ENCODE measurements at regions not wholly inside any gene's neighbourhood (a gene's known extent, or its start where the extent isn't known, plus 50 kb on each side); places are given as distances from the start of the nearest gene placed in this dataset.

GRCh38 chr10:111745982-111746381 is 437.6 kb downstream of the GPAM start:
- DNase-seq (ENCODE audit: low spot score), result no peak

DNA sequence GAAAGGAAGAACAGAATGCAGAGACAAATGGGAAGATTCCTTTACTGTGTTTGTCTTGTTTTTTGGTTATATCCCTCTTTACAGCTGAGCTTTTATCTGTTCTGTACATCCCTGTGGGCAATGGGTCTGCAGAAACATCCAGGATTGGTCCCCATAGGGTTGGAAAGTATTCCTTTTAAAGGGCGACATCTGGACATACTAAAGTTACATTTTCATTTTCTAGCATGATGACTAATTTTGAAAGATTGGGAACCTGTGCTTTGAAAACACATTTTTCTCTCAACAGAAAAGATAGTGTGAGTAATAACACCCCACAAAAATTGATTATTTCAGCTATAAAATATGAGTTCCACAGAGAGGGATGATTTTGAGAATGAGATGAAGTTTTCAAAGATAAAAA is 435.8 kb downstream of the GPAM start:
- no peak for DNase-seq (ENCODE audit: low spot score)

- no peak for DNase-seq (ENCODE audit: low spot score)
Observed at GRCh38 chr10:111748184-111748583, 435.4 kb downstream of the GPAM start.

- DNase-seq (ENCODE audit: low spot score), result no peak
Observed at GRCh38 chr10:111750165-111750849, 433.3 kb downstream of the GPAM start.

DNA sequence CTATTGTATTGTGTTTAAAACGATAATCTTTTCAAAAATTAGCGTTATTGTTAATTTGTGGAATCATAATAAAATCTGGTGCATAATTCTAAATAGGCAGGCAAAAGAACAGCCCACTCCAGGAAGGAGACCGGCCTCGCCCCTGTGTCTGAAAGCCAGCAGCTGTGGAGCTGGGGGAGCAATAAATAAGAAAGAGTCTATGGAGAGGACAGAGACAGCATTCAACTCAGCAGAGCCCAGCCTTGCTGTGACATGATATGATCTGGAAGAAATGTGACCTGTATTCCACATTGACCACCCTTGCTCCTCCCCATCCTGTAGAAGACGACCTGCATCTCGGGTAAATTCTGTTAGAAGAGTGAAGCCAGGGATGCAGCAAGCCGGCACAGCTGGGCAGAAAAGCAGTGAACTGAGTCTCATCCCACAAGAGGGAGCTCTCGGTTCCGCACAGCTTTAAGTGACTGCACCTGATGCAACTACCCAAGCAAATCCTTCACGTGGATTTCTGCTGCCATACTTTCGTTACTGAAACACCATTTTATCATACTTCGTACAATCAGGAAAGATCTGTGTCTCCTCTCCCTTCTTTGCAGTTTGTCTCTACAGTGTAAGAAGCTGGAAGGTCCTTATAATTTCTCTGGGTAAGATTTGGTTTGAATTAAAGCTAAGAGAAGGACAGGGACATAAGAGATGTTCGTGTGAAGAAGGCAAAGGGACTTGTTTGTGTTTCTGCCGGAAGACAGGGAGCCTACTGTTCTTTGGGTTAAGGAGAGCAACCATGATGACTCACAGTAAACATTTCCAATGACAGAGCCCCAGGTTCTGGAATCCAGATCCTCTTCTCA is 427.1 kb downstream of the GPAM start:
- no peak for DNase-seq (ENCODE audit: low spot score)

DNA sequence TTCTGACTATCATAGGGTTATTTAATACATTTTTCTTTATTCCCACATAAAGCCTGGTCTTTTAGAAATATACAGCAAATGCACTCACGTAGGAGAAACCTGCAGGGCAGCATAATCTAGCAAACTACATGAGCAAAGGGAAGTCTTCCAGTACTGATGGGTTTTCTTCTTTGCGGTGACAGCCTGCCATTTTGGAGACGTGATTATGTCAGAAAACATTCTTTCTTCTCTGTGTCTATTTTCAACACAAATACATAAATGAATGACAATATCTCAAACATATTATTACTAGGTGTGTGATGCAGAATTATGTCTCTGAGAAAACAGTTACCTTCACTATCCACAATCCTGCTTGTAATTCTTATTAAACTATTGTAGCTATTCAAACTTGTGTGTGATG is 425.0 kb downstream of the GPAM start:
- no peak for DNase-seq (ENCODE audit: low spot score)

- no peak for DNase-seq (ENCODE audit: low spot score)
Observed at GRCh38 chr10:111762114-111762513, 421.5 kb downstream of the GPAM start.

DNA sequence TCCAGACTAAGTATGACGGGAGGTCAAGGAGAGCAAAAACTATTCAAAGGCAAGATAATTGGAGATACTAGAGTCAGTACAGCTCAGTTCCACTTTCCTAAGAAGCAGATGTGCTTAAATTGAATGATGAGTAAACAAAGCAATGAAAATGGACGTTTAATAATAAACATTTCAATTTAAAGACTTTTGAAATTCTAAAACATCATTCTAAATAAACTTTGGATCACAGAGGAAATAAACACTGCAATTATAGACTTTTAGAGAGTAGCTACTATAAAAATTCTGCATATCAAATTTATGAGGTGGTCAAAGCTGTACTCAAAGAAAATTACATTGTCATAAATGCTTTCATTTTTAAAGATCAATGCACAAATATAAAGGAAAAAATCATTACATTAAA is 418.3 kb downstream of the GPAM start:
- no peak for DNase-seq (ENCODE audit: low spot score)

- DNase-seq (ENCODE audit: low spot score), result no peak
Observed at GRCh38 chr10:111766464-111766863, 417.1 kb downstream of the GPAM start.

- no peak for DNase-seq (ENCODE audit: low spot score)
Observed at GRCh38 chr10:111767661-111768060, 415.9 kb downstream of the GPAM start.

DNA sequence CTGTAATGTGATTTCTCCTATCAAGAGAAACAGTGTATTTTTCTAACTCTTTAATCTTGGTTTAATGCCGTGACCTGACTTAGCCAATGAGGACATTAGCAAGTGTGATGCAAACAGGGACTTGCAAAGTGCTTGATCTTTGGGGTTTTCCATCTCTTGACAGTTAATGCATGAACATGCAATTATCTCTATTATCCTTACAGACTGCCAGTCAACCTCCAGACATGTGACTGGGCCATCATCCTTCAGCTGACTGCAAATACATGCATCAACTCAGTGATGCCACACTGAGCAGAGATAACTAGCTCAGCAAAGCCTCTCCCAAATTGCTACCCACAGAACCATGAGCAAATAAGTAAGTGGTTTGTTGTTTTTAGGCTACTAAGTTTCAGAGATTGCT is 409.6 kb downstream of the GPAM start:
- no peak for DNase-seq (ENCODE audit: low spot score)

DNA sequence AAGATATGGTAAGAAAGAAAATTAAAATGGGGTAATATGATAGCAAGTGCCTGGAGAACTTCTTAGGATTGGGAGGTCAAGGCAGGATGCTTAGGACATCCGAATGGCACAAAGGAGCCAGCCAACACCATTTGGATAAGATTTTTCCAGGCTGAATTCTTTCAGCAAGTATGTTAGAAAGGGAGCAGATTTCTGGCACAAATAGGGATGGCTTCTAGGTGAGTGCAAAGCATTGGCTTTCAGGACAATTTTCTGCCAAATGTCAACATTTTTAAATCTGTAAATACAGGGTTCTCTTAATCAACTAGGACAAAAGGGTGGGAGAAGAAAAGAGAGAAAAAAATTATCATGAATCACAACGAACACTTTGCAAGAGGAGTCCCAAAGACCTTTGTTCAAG is 409.1 kb downstream of the GPAM start:
- no peak for DNase-seq (ENCODE audit: low spot score)

DNA sequence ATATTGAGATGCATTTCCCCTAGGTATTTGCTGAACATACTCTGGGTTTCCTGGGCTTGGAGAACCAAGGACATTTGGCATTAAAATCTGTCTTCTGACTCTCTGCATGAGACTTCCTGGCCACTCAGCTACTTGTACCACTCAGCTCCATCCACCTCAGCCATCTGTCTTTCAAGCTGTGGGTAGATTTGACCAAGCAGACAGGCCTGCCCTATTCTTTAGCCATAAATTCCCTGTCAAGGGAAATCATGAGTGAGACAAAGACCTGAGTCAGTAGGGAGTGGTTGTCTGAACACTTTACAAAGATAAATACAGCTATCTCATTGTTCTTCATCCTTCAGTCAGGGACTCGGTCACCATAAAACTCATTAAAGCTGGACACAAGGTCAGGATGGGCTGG is 399.1 kb downstream of the GPAM start:
- no peak for DNase-seq (ENCODE audit: low spot score)

DNA sequence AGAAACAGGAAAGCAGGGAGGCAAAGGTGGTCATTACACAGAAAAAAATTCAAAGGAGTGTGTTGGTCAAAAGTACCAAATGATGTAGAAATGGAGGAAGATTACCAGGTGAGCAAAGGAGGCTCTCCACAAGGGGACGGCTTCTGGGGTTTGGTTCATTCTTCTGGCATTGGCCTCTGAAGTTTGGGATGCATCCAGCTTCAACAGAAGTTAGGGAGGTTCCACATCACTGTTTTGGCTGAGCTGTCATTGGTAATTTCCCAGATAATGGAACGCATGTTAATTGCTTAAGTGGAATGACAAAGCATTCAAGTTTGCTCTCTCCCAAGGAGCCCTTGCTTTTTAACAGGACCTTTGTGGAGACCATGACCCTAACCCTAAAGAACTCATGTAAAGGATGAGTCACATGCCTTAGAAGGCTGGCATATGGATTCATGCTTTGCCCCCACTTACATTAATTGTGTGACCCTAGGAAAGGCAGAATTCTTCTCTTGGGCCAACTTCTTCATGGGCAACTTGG is 398.6 kb downstream of the GPAM start:
- DNase-seq (ENCODE audit: low spot score), result no peak

GRCh38 chr10:111785921-111786320 is 397.6 kb downstream of the GPAM start:
- no peak for DNase-seq (ENCODE audit: low spot score)

DNA sequence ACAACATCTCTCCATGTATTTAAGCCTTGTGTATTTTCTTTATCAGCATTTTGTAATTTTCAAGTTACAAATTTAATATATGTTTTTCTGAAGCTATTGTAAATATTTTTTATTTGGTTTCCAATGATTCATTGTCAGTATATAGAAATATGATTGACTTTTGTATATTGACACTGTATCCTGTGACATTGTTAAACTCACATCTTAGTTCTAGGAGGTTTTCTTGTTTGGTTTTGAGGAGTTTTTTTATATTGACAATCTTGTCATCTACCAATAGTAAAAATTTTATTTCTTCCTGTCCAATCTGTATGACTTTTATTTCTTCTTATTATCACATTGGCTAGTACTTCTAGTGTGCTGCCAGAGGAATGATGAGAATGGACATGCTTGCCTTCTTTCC is 393.7 kb downstream of the GPAM start:
- DNase-seq (ENCODE audit: low spot score), result no peak

DNA sequence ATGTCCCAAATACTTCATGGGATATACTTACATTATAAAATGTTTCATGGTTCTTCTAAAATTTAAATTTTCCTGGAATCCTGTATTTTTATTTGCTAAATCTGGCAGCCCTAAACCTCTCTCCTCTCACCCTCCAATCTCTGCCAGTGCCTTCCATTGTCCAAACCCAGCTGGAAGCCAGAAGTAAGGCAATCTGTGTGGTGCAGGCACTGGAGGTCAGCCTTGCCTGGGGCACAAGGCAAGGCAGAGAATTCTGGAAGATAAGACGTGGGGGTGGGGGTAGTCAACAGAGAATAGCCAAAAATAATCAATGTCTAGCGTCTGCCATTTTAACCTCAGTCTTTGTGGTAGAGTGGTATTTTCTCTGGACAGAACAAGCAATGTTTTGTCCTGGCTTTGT is 381.7 kb downstream of the GPAM start:
- no peak for DNase-seq (ENCODE audit: low spot score)

GRCh38 chr10:111804781-111805180 is 378.8 kb downstream of the GPAM start:
- no peak for DNase-seq (ENCODE audit: low spot score)

DNA sequence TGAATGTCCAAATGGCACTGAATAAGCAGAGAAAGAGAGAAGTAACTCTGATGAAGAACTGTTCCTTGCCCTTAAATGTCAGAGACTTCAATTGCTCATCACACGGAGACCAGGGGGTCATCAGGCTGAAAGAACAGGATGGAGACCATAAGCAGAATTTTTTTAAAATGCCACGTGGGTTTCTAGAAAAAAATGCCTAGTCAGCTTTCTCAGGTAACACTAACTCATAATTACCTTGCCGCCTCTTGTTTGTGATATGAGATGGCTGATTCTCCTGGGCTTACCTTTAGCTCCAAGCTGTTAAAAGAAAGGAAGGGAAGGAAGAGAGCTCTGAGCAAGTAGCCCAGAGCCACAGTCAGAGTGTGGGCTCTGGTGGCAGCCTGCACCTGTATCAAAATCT is 372.0 kb downstream of the GPAM start:
- DNase-seq (ENCODE audit: low spot score), result no peak

GRCh38 chr10:111820471-111820870 is 363.1 kb downstream of the GPAM start:
- no peak for DNase-seq (ENCODE audit: low spot score)

DNA sequence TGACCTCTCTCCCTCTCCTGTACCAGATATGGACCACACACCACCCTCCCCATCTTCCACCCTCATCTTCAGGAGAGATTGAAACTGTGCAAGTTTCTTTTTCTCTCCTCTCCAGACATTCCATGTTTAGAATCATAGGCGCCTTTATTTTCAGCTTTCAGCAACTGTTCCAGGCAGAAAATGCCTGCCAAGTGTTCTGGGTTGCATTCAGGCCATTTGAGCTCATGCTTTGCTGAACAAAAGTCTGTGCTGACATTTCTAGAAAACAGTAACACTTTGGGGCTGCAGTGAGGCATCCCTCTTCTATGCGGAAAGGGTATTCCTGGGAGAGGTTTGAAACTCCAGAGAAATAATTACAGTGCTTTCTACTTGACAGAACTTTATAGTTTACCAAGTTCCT is 361.7 kb downstream of the GPAM start:
- no peak for DNase-seq (ENCODE audit: low spot score)

DNA sequence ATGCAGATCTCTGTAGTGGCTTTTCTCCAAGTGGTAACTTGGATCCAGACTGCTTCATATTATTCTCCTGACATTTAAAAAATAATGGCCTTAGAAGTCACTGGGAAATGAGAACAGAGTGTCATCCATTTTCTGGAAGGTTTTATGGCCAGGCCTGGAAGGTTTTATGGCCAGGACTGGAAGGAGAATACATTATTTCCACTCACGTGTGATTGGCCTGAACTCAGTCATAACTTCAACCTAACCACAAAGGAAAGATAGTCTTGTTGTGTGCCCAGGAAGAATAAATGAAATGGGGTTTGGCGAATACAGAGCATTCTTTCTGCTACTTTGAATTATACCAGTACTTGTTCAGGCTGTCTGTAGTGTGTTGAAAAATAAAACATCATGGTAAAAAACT is 360.9 kb downstream of the GPAM start:
- DNase-seq (ENCODE audit: low spot score), result no peak

- DNase-seq (ENCODE audit: low spot score), result no peak
Observed at GRCh38 chr10:111824128-111824527, 359.4 kb downstream of the GPAM start.

GRCh38 chr10:111830359-111830758 is 353.2 kb downstream of the GPAM start:
- DNase-seq (ENCODE audit: low spot score), result no peak
